CD4-positive, alpha-beta T cell treated with Interleukin-4 for 1 hour (primary cell): ENCODE measurements at regions not wholly inside any gene's neighbourhood (a gene's known extent, or its start where the extent isn't known, plus 50 kb on each side); places are given as distances from the start of the nearest gene placed in this dataset.
"Not testable (repeated sequence)": the region's sequence is repeated elsewhere in the genome, so short reads cannot be mapped to it uniquely, and the experiment has no call there.

Experiments used
- DNase-seq, 2 donors: peaks; one replicate each; pipeline ENCODE4 v3.0.0-alpha.2; 2020 to 2022

DNA sequence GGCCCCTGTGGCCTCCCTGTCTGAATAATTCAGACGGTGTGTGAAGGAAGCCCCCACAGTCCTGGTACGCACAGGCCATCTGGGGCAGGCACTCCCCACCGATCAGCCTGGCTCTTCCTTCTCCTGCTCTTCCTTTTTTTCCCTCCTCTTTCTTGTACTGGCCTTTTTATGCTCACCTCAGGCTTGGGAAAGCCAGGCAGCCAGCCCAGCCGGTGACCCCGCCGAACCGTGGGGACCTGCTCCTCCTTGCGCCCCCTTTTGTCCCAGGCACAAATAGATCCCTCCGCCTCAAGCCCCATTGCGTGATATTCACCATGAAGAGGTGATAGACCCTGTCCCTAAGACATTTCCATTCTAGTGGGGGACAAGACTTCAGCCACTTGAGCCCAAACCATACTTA is 80.2 kb upstream of the BRD7 start:
- DNase-seq = no peak

- DNase-seq = no peak
These were observed 79.7 kb upstream of the BRD7 start for GRCh38 chr16:50448522-50448921.

DNA sequence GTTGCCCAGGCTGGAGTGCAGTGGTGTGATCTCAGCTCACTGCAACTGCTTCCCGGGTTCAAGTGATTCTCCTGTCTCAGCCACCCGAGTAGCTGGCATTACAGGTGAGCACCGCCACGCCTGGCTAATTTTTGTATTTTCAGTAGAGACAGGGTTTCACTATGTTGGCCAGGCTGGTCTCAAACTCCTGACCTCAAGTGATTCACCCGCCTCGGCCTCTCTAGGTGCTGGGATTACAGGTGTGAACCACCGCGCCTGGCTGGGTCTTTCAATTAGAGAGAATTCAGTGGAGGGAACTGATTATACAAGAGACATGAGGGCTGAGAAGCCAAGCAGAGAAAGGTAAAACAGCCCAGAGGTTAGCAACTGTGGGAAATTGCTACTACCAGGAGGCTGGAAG is 78.6 kb upstream of the BRD7 start:
- not testable (repeated sequence) for DNase-seq

- DNase-seq = no peak
These were observed 78.1 kb upstream of the BRD7 start for GRCh38 chr16:50446861-50447260.

DNA sequence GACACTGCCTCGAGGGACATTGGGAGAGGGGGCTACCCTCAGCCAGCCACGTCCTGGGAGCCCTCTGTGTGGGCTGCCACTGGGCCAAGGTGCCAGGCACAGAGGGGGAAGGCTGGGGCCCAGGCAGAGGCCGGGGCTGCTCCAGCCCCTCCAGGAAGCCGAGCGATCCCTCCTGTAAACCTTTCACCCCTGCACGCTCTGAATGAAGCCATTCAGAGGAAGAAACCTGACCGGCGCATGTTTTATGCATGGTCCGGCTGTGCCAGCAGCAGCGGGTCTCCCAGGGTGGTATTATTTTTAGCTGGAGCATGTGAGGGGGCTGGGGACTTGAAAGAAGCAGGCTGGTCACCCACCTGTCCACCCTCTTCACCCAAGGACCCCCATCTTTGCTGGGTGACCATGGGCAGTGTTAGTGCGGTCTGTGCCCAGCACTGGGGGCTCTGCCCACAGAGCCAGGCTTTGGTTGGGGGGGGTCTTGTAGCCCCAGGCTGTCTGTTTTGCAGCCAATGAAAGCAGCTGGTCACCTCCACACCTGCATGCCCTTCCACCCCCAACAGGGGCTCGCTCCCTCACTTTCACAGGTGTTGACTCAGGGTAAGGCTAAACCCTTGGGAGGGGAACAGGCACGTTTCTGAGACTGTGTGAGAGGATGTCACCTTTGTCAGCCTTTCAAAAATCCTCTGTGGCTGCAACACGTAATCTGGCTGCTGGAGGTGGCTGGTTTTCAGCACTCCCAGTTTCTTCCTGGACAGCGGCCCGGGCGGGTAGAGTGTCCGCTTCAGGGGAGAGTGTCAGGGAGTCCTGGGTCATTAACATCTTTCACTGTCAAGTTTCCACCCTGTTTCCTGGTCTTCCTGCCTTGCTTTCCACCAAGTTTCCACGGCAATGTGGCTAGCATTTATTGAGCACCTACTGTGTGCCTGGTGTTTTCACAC is 77.1 kb upstream of the BRD7 start:
- no peak for DNase-seq

DNA sequence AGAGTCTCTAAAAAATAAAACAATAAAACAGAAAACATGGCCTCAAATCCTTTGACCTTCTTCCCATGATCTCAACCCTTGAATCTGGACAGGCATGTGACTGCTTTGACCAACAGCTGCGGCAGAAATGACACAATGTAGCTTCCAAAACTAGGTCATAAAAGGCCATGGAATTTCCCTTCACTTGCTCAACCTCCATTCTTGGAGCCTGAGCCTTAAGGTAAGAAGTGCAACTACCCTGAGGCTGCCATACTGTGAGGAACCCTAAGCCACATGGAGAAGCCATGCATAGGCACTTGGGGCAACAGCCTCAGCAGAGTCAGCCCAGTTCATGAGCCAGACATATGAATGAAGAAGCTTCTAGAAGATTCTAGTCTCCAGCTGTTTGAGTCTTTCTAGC is 75.7 kb upstream of the BRD7 start:
- no peak for DNase-seq

DNA sequence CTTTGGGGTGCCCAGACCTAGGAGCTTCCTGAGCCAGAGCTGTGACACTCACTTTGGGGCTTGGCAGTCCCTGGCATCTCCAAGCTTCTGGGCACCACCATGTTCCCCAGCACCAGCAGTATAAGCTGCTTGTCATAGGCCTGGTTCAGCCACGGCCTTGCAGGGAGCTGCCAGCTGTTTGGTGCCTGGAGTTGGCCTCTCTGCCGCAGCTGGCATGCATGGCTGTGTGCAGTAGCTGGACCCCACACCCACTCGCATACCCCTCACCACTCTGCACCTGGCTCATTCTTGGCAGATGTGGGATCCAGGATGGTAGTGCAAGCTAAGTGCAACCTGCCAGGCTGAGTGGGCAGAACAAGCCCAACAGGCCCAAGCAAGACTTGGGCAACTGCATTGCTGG is 73.4 kb upstream of the BRD7 start:
- DNase-seq = no peak

- DNase-seq = no peak
These were observed 72.8 kb upstream of the BRD7 start for GRCh38 chr16:50441486-50442157.

DNA sequence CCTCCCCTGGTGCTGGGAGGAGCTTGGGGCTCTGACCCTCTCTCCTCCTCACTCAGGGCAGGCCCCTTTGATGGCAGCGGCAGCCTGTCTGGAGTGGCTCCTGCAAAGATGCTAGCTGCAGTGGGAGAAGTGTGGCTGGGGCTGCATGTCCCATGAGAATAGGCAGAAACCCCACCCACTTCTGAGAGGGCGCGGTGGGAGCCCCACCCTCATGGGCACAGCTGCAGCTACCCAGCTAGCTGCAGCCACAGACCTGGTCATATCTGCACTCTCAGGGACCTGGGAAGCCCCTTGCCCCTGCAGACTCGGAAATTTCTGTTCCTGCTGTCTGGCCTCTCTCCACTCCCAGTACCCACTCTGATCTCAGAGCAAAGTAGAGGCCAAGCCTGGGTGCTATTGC is 72.2 kb upstream of the BRD7 start:
- no peak for DNase-seq

GRCh38 chr16:50440531-50440930 is 71.7 kb upstream of the BRD7 start:
- DNase-seq = no peak

- DNase-seq = no peak
These were observed 69.1 kb upstream of the BRD7 start for GRCh38 chr16:50437769-50438437.

- DNase-seq = no peak
These were observed 67.5 kb upstream of the BRD7 start for GRCh38 chr16:50436271-50436670.

- DNase-seq = no peak
These were observed 66.2 kb upstream of the BRD7 start for GRCh38 chr16:50434872-50435478.

DNA sequence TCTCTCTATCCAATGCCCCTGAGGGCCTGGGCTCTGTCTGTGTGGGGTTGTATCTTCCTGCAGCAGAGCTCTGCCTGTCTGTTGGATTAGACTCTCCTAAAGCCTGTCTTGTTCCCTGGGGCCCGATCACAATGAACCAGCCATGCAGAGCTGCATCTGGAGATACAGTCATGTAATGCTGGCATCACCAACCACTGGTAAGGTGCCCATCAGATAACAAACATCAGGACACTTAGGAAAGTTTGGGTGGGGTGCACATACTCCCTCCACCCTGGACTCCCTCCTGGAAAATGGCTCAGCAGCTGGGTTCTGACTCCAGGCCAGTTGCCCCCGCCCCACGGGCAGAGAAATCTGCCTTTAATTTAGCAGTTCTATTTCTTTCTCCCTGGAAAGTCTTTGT is 61.3 kb upstream of the BRD7 start:
- no peak for DNase-seq

GRCh38 chr16:50428742-50429141 is 60.0 kb upstream of the BRD7 start:
- DNase-seq = no peak

- no peak for DNase-seq
These were observed 59.3 kb upstream of the BRD7 start for GRCh38 chr16:50428116-50428515.

DNA sequence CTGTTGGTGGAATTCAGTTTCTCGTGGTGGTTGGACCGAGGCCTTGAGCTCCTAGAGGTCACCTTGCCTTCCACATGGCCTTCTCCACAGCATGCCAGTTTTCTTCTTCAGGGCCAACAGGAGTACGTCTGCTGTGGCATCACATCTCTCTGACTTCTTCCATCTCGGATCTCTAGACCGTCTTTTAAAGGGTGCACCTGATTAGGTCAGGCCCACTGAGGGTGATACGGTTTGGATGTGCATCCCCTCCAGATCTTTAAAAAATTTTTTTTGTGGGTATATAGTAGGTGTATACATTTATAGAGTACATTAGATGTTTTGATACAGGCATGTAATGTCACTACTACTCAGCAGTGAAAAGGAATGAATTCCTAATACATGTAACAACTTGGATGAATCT is 58.3 kb upstream of the BRD7 start:
- no peak for DNase-seq

DNA sequence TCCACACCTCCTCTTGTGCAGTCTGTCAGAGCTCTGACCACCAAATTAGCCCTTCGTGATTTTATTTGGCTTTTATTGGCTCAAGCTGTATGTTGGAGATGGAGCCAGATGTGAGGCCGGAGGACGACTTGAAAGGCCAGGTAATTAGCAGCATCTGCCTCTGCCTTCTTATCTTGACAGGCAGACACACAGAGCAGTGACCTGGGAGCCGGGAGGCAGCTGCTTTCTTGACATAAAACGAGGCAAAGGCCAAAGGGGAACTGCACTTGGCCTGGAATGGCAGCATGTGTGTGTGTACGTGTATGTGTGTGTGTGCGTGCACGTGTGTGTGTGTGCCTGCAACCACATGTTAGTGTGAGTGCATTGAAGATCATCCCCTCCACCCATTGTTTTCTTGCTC is 56.9 kb upstream of the BRD7 start:
- DNase-seq = no peak

- DNase-seq = no peak
These were observed 56.3 kb upstream of the BRD7 start for GRCh38 chr16:50425044-50425443.

- no peak for DNase-seq
These were observed 54.1 kb upstream of the BRD7 start for GRCh38 chr16:50422926-50423325.

DNA sequence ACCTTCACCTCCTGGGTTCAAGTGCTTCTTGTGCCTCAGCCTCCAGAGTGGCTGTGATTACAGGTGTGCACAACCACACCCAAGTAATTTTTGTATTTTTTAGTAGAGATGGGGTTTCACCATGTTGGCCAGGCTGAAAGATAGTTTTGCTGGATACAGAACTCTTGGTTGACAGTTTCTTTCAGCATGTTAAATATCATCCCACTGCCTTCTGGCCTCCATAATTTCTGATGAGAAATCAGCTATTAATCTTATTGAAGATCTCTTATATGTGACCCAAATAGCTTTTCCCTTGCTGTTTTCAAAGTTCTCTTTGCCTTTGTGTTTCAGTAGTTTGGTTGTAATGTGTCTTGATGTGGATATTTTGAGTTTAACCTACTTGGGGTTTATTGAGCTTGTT is 50.3 kb upstream of the BRD7 start:
- no peak for DNase-seq
